ENCODE measurements at regions not wholly inside any gene's neighbourhood (a gene's known extent, or its start where the extent isn't known, plus 50 kb on each side); places are given as distances from the start of the nearest gene placed in this dataset.

GRCh38 chr12:92065639-92066038 is 80.0 kb downstream of the BTG1 start:
- TF ChIP-seq POLR2A (IDR thresholded peaks at IDR 0.05; ENCODE audit: extremely low read depth, insufficient read length) (no peak), MAX (IDR thresholded peaks at IDR 0.05; ENCODE audit: low read depth, low read length) (no peak)
- no peak for DNase-seq (ENCODE audit: low read depth)
- H3K4me3 ChIP-seq (ENCODE audit: low read depth, low read length): no peak overlapping the region

- no peak for DNase-seq (ENCODE audit: low read depth)
- H3K4me3 ChIP-seq (ENCODE audit: low read depth, low read length): no peak overlapping the region
- TF ChIP-seq CTCF (IDR thresholded peaks at IDR 0.05; ENCODE audit: low read depth, low read length) (no peak), MAX (IDR thresholded peaks at IDR 0.05; ENCODE audit: low read depth, low read length) (no peak), MYC (IDR thresholded peaks at IDR 0.05; ENCODE audit: low read depth, low read length) (no peak), POLR2A (IDR thresholded peaks at IDR 0.05; ENCODE audit: extremely low read depth, insufficient read length) (no peak)
Measured at GRCh38 chr12:92065018-92065499, 80.6 kb downstream of the BTG1 start.

GRCh38 chr12:92064422-92064821 is 81.2 kb downstream of the BTG1 start:
- no peak for DNase-seq (ENCODE audit: low read depth)
- TF ChIP-seq MAX (IDR thresholded peaks at IDR 0.05; ENCODE audit: low read depth, low read length) (no peak), MYC (IDR thresholded peaks at IDR 0.05; ENCODE audit: low read depth, low read length) (no peak), CTCF (IDR thresholded peaks at IDR 0.05; ENCODE audit: low read depth, low read length) (no peak), POLR2A (IDR thresholded peaks at IDR 0.05; ENCODE audit: extremely low read depth, insufficient read length) (no peak)
- no peak overlapping the region for H3K4me3 ChIP-seq (ENCODE audit: low read depth, low read length)

GRCh38 chr12:92063641-92064040 is 82.0 kb downstream of the BTG1 start:
- no peak for DNase-seq (ENCODE audit: low read depth)
- TF ChIP-seq MAX (IDR thresholded peaks at IDR 0.05; ENCODE audit: low read depth, low read length) (no peak), POLR2A (IDR thresholded peaks at IDR 0.05; ENCODE audit: extremely low read depth, insufficient read length) (no peak), MYC (IDR thresholded peaks at IDR 0.05; ENCODE audit: low read depth, low read length) (no peak), CTCF (IDR thresholded peaks at IDR 0.05; ENCODE audit: low read depth, low read length) (no peak)
- no peak overlapping the region for H3K4me3 ChIP-seq (ENCODE audit: low read depth, low read length)

- TF ChIP-seq MYC (IDR thresholded peaks at IDR 0.05; ENCODE audit: low read depth, low read length) (no peak), MAX (IDR thresholded peaks at IDR 0.05; ENCODE audit: low read depth, low read length) (no peak), POLR2A (IDR thresholded peaks at IDR 0.05; ENCODE audit: extremely low read depth, insufficient read length) (no peak), CTCF (IDR thresholded peaks at IDR 0.05; ENCODE audit: low read depth, low read length) (no peak)
- H3K4me3 ChIP-seq (ENCODE audit: low read depth, low read length): no peak overlapping the region
- no peak for DNase-seq (ENCODE audit: low read depth)
Measured at GRCh38 chr12:92062539-92063493, 82.8 kb downstream of the BTG1 start.

- TF ChIP-seq MYC (IDR thresholded peaks at IDR 0.05; ENCODE audit: low read depth, low read length): no peak
- no peak for TF ChIP-seq POLR2A (IDR thresholded peaks at IDR 0.05; ENCODE audit: extremely low read depth, insufficient read length)
- no peak for TF ChIP-seq CTCF (IDR thresholded peaks at IDR 0.05; ENCODE audit: low read depth, low read length)
- no peak for TF ChIP-seq MAX (IDR thresholded peaks at IDR 0.05; ENCODE audit: low read depth, low read length)
- DNase-seq (ENCODE audit: low read depth): peak; percentile 92
- H3K4me3 ChIP-seq (ENCODE audit: low read depth, low read length): no peak overlapping the region
Measured at GRCh38 chr12:92061061-92061460, 84.6 kb downstream of the BTG1 start.
